HCT116 (cell line): ENCODE measurements at regions not wholly inside any gene's neighbourhood (a gene's known extent, or its start where the extent isn't known, plus 50 kb on each side); places are given as distances from the start of the nearest gene placed in this dataset.

Source experiments
- ATAC-seq: fragments of 200-7000 bp; cut with Tn5 transposase; 2 replicates; pipeline ENCODE4 v1.9.1; 2020; ENCODE audit warnings: mild to moderate bottlenecking, moderate library complexity
- BruUV-seq: library from RNA; stranded (reverse); fragments of 400-500 nt; replicated peaks from 2 replicates; lab custom pipeline; 2021; lab: Mats Ljungman, UMichigan
- CTCF ChIA-PET: fragments of 300-600 bp; sonication (Branson Sonifier 250); formaldehyde crosslinking; loops from one replicate; lab custom pipeline; 2021; ENCODE audit warnings: antibody characterized with exemption; lab: Charles Lee
- POLR2A ChIA-PET: fragments of 300-600, 350-600 bp; sonication (Branson Sonifier 250); formaldehyde crosslinking; loops from one replicate; lab custom pipeline; 2021; ENCODE audit warnings: antibody characterized with exemption; lab: Charles Lee
- RAD21 ChIA-PET, 2 experiments: fragments of 300-600 bp; sonication (Branson Sonifier 250); formaldehyde crosslinking; loops; one replicate each; lab custom pipeline; 2023; ENCODE audit warnings: low total read pairs in 2 of 2; ENCODE audit not compliant: uncharacterized antibody in 2 of 2, unreplicated experiment in 2 of 2, low non-redundant PET in 1 of 2; lab: Charles Lee
- DNase-seq: peaks from one replicate; pipeline ENCODE4 v3.0.0-alpha.2; 2010; ENCODE audit warnings: low read depth, low spot score
- H2AFZ ChIP-seq: fragments of 200-600 bp; shearing (Covaris generic), sonication (generic); 2 replicates; pipeline ENCODE4 v1.6.1; 2017; ENCODE audit warnings: low read depth, mixed run types, mixed read lengths, antibody characterized with exemption, low read length; ENCODE audit not compliant: poor library complexity, severe bottlenecking
- H3K27ac ChIP-seq: 2 replicates; pipeline ENCODE4 v1.5.1; 2012; ENCODE audit warnings: low read depth, low read length
- H3K27me3 ChIP-seq: fragments of 200-600 bp; sonication (generic); 2 replicates; pipeline ENCODE4 v1.6.1; 2016; ENCODE audit warnings: mixed run types, low read length, mixed read lengths; ENCODE audit not compliant: insufficient read depth
- H3K36me3 ChIP-seq, 2 experiments: fragments of 200-500 bp in 1 of 2; fragments of 200-600 bp in 1 of 2; sonication (Bioruptor generic) in 1 of 2; sonication (generic) in 1 of 2; 2 replicates each; pipeline versions ENCODE4 v1.5.1 to v1.6.1; 2014 to 2016; ENCODE audit warnings: low read length in 2 of 2, inconsistent platforms in 1 of 2, mixed read lengths in 1 of 2, mixed run types in 1 of 2; ENCODE audit not compliant: insufficient read depth in 2 of 2, control insufficient read depth in 1 of 2
- H3K4me1 ChIP-seq, 2 experiments: fragments of 200-600 bp in 1 of 2; sonication (generic) in 1 of 2; 2 replicates each; pipeline versions ENCODE4 v1.5.1 to v1.6.1; 2012 to 2017; ENCODE audit warnings: low read length in 2 of 2, inconsistent platforms in 1 of 2, mild to moderate bottlenecking in 1 of 2, mixed read lengths in 1 of 2, mixed run types in 1 of 2, moderate library complexity in 1 of 2; ENCODE audit not compliant: insufficient read depth in 2 of 2, control insufficient read depth in 1 of 2
- H3K4me2 ChIP-seq: fragments of 200-600 bp; sonication (generic); 2 replicates; pipeline ENCODE4 v1.6.1; 2017; ENCODE audit warnings: mixed run types, low read length, mixed read lengths
- H3K4me3 ChIP-seq, 2 experiments: fragments of 200-600 bp in 1 of 2; sonication (generic) in 1 of 2; replicated peaks in 1 of 2; 2 replicates each; pipeline ENCODE4 v1.5.1; 2011 to 2016; ENCODE audit warnings: low read length in 2 of 2, control low read depth in 1 of 2, low read depth in 1 of 2, mild to moderate bottlenecking in 1 of 2, mixed read lengths in 1 of 2, mixed run types in 1 of 2
- H3K79me2 ChIP-seq: fragments of 200-600 bp; sonication (generic); 2 replicates; pipeline ENCODE4 v1.6.1; 2017; ENCODE audit warnings: mild to moderate bottlenecking, mixed run types, low read length, moderate library complexity, mixed read lengths; ENCODE audit not compliant: insufficient read depth
- H3K9ac ChIP-seq: fragments of 200-600 bp; sonication (generic); 2 replicates; pipeline ENCODE4 v1.6.1; 2016; ENCODE audit warnings: low read length, mixed read lengths
- H3K9me2 ChIP-seq: fragments of 200-600 bp; sonication (generic), shearing (Covaris generic); 2 replicates; pipeline ENCODE4 v1.6.1; 2017; ENCODE audit warnings: mixed run types, mild to moderate bottlenecking, moderate library complexity; ENCODE audit not compliant: insufficient read depth
- H3K9me3 ChIP-seq, 2 experiments: fragments of 200-500 bp in 1 of 2; fragments of 200-600 bp in 1 of 2; sonication (Bioruptor generic) in 1 of 2; sonication (generic) in 1 of 2; 2 replicates each; pipeline ENCODE4 v1.6.1; 2014 to 2017; ENCODE audit warnings: low read length in 2 of 2, mixed read lengths in 2 of 2, inconsistent platforms in 1 of 2, low read depth in 1 of 2, mild to moderate bottlenecking in 1 of 2, mixed run types in 1 of 2, moderate library complexity in 1 of 2; ENCODE audit not compliant: control insufficient read depth in 1 of 2, insufficient read depth in 1 of 2
- H4K20me1 ChIP-seq: fragments of 200-600 bp; sonication (generic), shearing (Covaris generic); 2 replicates; pipeline ENCODE4 v1.6.1; 2017; ENCODE audit warnings: mixed run types, mild to moderate bottlenecking, moderate library complexity; ENCODE audit not compliant: insufficient read depth
- CTCF ChIP-seq, 3 experiments: fragments of 200-600 bp in 1 of 3; sonication (generic) in 1 of 3; IDR thresholded peaks in 2 of 3; conservative IDR thresholded peaks in 1 of 3; 2 replicates each; pipeline ENCODE4 v1.5.1; 2012 to 2017; ENCODE audit warnings: low read depth in 2 of 3, low read length in 2 of 3, antibody characterized with exemption in 1 of 3, borderline replicate concordance in 1 of 3, control low read depth in 1 of 3, mild to moderate bottlenecking in 1 of 3, mixed read lengths in 1 of 3, mixed run types in 1 of 3, moderate library complexity in 1 of 3; ENCODE audit not compliant: insufficient read depth in 1 of 3
- EGR1 ChIP-seq: IDR thresholded peaks from 2 replicates; pipeline ENCODE4 v1.6.1; 2012; ENCODE audit warnings: low read depth
- ELF1 ChIP-seq: IDR thresholded peaks from 2 replicates; pipeline ENCODE4 v1.6.1; 2012; ENCODE audit warnings: low read depth, borderline replicate concordance
- EZH2 ChIP-seq: fragments of 200-600 bp; sonication (generic); IDR thresholded peaks from 2 replicates; pipeline ENCODE4 v1.6.1; 2017; ENCODE audit warnings: antibody characterized with exemption, mixed run types
- EZH2phosphoT487 ChIP-seq: fragments of 200-600 bp; IDR thresholded peaks from 2 replicates; pipeline ENCODE4 v1.6.1; 2018; ENCODE audit warnings: antibody characterized with exemption, borderline replicate concordance
- FOSL1 ChIP-seq: IDR thresholded peaks from 2 replicates; pipeline ENCODE4 v1.6.1; 2012; ENCODE audit warnings: low read depth
- MAX ChIP-seq: IDR thresholded peaks from 2 replicates; pipeline ENCODE4 v1.6.1; 2012
- POLR2A ChIP-seq: IDR thresholded peaks from 2 replicates; pipeline ENCODE4 v1.7.0; 2011; ENCODE audit warnings: borderline replicate concordance; ENCODE audit not compliant: insufficient read depth, insufficient read length; ENCODE audit errors: extremely low read depth
- POLR2AphosphoS5 ChIP-seq: IDR thresholded peaks from 2 replicates; pipeline ENCODE4 v1.6.1; 2011; ENCODE audit warnings: mild to moderate bottlenecking, low read depth, low read length, moderate library complexity
- SIN3A ChIP-seq: IDR thresholded peaks from 2 replicates; pipeline ENCODE4 v1.6.1; 2012; ENCODE audit warnings: low read depth
- SRF ChIP-seq: IDR thresholded peaks from 2 replicates; pipeline ENCODE4 v1.6.1; 2012; ENCODE audit warnings: low read depth
- TCF7L2 ChIP-seq: IDR thresholded peaks from 2 replicates; pipeline ENCODE4 v1.7.0; 2011; ENCODE audit warnings: borderline replicate concordance, inconsistent platforms; ENCODE audit not compliant: insufficient read depth, insufficient read length; ENCODE audit errors: extremely low read depth
- YY1 ChIP-seq: IDR thresholded peaks from 2 replicates; pipeline ENCODE4 v1.6.1; 2011; ENCODE audit warnings: low read length, low read depth, moderate library complexity, mild to moderate bottlenecking; ENCODE audit not compliant: insufficient replicate concordance; ENCODE audit errors: extremely low read depth
- ZNF274 ChIP-seq: fragments of 200-500 bp; sonication (Bioruptor generic); IDR thresholded peaks from 2 replicates; pipeline ENCODE4 v1.6.1; 2014; ENCODE audit warnings: mild to moderate bottlenecking, low read depth, low read length, inconsistent platforms
- intact Hi-C: fragments of 100-400 bp; cut with micrococcal nuclease; formaldehyde crosslinking; loops from 2 replicates; pipeline ENCODE4 v1.10.0; 2022

- no peak overlapping the region for H2AFZ ChIP-seq
- ChIA-PET RAD21 (no interaction called here), POLR2A (no interaction called here), CTCF (no interaction called here)
- H3K4me1 ChIP-seq = peaks cover 0 to 18% of the 10 kb centered on the region in 2 experiments; a peak in 2 of 4 replicates
- peaks cover 14% of the 10 kb centered on the region; the same call in 1 of the 2 replicates for H3K27me3 ChIP-seq
- no peak overlapping the region for H3K9ac ChIP-seq
- no peak overlapping the region for H3K4me2 ChIP-seq
- ATAC-seq (no peak), DNase-seq (no peak)
- intact Hi-C loops = no loop called here
- H3K9me2 ChIP-seq = no peaks in the 10 kb centered on the region
- TF ChIP-seq ELF1 = no peak
- TF ChIP-seq SIN3A = no peak
- no peak for TF ChIP-seq CTCF (IDR thresholded peaks at IDR 0.05 in 2 of 3, conservative IDR thresholded peaks at IDR 0.05 in 1 of 3; ENCODE audit: borderline replicate concordance in 1 of 3, insufficient read depth in 1 of 3, low read depth in 2 of 3, low read length in 2 of 3)
- TF ChIP-seq EGR1 = no peak
- TF ChIP-seq EZH2 = no peak
- H3K79me2 ChIP-seq = no peaks in the 10 kb centered on the region
- no peaks in the 10 kb centered on the region for H3K9me3 ChIP-seq
- no peak overlapping the region for H3K4me3 ChIP-seq
- BruUV-seq = no TSS peak
- H4K20me1 ChIP-seq = no peaks in the 10 kb centered on the region
- H3K27ac ChIP-seq = no peak overlapping the region
- H3K36me3 ChIP-seq = no peaks in the 10 kb centered on the region
Observed at GRCh38 chr9:86768020-86768419, 179.3 kb downstream of the GAS1 start.

GRCh38 chr9:86767373-86767772 is 179.9 kb downstream of the GAS1 start:
- intact Hi-C loops = no loop called here

More at GRCh38 chr9:86767373-86767772, 179.9 kb downstream of the GAS1 start:
- DNase-seq (no peak), ATAC-seq (no peak)
- Histone ChIP-seq H3K9me3 (no peaks in the 10 kb centered on the region), H3K4me2 (no peak overlapping the region), H3K27me3 (peaks cover 7% of the 10 kb centered on the region; the same call in 1 of the 2 replicates), H3K36me3 (no peaks in the 10 kb centered on the region), H3K4me3 (no peak overlapping the region), H3K4me1 (peaks cover 0 to 18% of the 10 kb centered on the region in 2 experiments; a peak in 2 of 4 replicates), H2AFZ (no peak overlapping the region), H3K9ac (no peak overlapping the region), H3K27ac (no peak overlapping the region), H3K79me2 (no peaks in the 10 kb centered on the region), H3K9me2 (no peaks in the 10 kb centered on the region), H4K20me1 (no peaks in the 10 kb centered on the region)
- TF ChIP-seq EZH2phosphoT487 (no peak), CTCF (IDR thresholded peaks at IDR 0.05 in 2 of 3, conservative IDR thresholded peaks at IDR 0.05 in 1 of 3; ENCODE audit: borderline replicate concordance in 1 of 3, insufficient read depth in 1 of 3, low read depth in 2 of 3, low read length in 2 of 3) (no peak), SIN3A (no peak), YY1 (no peak), POLR2AphosphoS5 (no peak), FOSL1 (no peak), ZNF274 (no peak), TCF7L2 (no peak), SRF (no peak), POLR2A (no peak), EGR1 (no peak), MAX (no peak)
- ChIA-PET CTCF (no interaction called here), POLR2A (interaction anchor here (1.8 kb wide), 1 partner anchor 26 kb away, joined by 4 read pairs; no protein-coding TSS in a partner anchor), RAD21 (no interaction called here)
- no TSS peak for BruUV-seq
